ENCODE measurements at regions not wholly inside any gene's neighbourhood (a gene's known extent, or its start where the extent isn't known, plus 50 kb on each side); places are given as distances from the start of the nearest gene placed in this dataset.

DNA sequence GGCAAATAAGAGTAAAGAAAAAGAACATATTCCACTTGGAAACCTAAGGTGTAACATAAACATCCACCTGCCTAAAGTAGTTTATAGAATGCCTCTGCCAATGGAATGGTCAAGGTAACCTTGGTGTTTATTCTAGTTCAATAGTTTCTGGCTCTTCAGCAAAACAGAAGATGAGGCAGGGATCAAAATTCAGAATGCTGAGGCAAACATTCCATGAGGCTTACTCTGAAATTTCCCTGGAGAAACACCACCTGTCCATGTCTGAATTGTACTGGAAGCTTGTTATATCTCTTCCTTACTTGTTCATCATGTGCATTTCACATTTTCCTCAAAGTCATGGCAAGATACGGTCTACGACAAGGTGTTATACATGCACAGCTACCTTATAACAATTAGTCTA lies 1862.4 kb upstream of the ACO1 start:
- Histone ChIP-seq H3K79me2 (ENCODE audit: control insufficient read depth, insufficient read depth, low read length) (no peaks in the 10 kb centered on the region), H4K20me1 (ENCODE audit: control insufficient read depth, insufficient read depth) (no peaks in the 10 kb centered on the region), H3K36me3 (ENCODE audit: control insufficient read depth in 2 of 2, insufficient read depth in 2 of 2, low read length in 1 of 2) (no peaks in the 10 kb centered on the region), H3K4me1 (ENCODE audit: control insufficient read depth, insufficient read depth, low read length) (no peaks in the 10 kb centered on the region), H3K9ac (ENCODE audit: control insufficient read depth, insufficient read depth, low read length) (no peak overlapping the region), H3K4me2 (ENCODE audit: control insufficient read depth, insufficient read depth) (no peak overlapping the region), H3K4me3 (no peak overlapping the region), H2AFZ (ENCODE audit: control insufficient read depth, low read depth, low read length) (no peak overlapping the region), H3K27ac (ENCODE audit: control insufficient read depth, insufficient read depth) (no peak overlapping the region), H3K9me3 (replicated peaks; ENCODE audit: control insufficient read depth, insufficient read depth, low read length) (no peaks in the 10 kb centered on the region), H3K27me3 (replicated peaks in 1 of 2; ENCODE audit: control insufficient read depth in 2 of 2, insufficient read depth in 2 of 2, low read length in 1 of 2) (no peaks in the 10 kb centered on the region)
- ChIA-PET SMC1A (ENCODE audit: uncharacterized antibody, unreplicated experiment) (no interaction called here), RAD21 (ENCODE audit: unreplicated experiment) (no interaction called here), POLR2A (no interaction called here), CTCF (no interaction called here)
- ATAC-seq (no peak), FAIRE-seq (no peak), DNase-seq (ENCODE audit: low read depth, low spot score) (no peak)
- intact Hi-C loops (cut with micrococcal nuclease; ENCODE audit: unreplicated experiment) (no loop called here), in situ Hi-C loops (cut with MboI) (no loop called here)
- no peak for TF ChIP-seq MYB (IDR thresholded peaks at IDR 0.05; ENCODE audit: borderline replicate concordance, low read depth, low read length)
- no peak for TF ChIP-seq CREM (IDR thresholded peaks at IDR 0.05; ENCODE audit: low read depth)
- TF ChIP-seq HDGF (IDR thresholded peaks at IDR 0.05) = no peak
- TF ChIP-seq ZNF274 (IDR thresholded peaks at IDR 0.05; ENCODE audit: insufficient read depth, insufficient read length) = no peak
- no peak for TF ChIP-seq ATF2 (IDR thresholded peaks at IDR 0.05; ENCODE audit: low read length)
- no peak for TF ChIP-seq ZNF24 (IDR thresholded peaks at IDR 0.05)
- TF ChIP-seq POLR2AphosphoS2 (IDR thresholded peaks at IDR 0.05; ENCODE audit: low read depth, low read length) = no peak
- TF ChIP-seq NFXL1 (IDR thresholded peaks at IDR 0.05; ENCODE audit: borderline replicate concordance) = no peak
- TF ChIP-seq BCL3 (IDR thresholded peaks at IDR 0.05; ENCODE audit: borderline replicate concordance, insufficient read depth, low read depth, low read length, poor library complexity, severe bottlenecking) = no peak
- no TSS peak for BruUV-seq (replicated peaks)
- WGBS (ENCODE audit: insufficient coverage, insufficient replicate concordance, low lambda C conversion rate, missing lambda C conversion rate) = 52% methylated on average over 2 of the region's 2 CpGs
